GM15510 (cell line): ENCODE measurements at regions not wholly inside any gene's neighbourhood (a gene's known extent, or its start where the extent isn't known, plus 50 kb on each side); places are given as distances from the start of the nearest gene placed in this dataset.
A peak's percentile ranks its signal among the peaks of the same experiment; 100 is the strongest.

Source experiments
- POLR2A ChIP-seq: IDR thresholded peaks from 3 replicates; pipeline ENCODE4 v1.6.1; 2011; ENCODE audit warnings: borderline replicate concordance; ENCODE audit not compliant: insufficient read length; ENCODE audit errors: extremely low read depth

DNA sequence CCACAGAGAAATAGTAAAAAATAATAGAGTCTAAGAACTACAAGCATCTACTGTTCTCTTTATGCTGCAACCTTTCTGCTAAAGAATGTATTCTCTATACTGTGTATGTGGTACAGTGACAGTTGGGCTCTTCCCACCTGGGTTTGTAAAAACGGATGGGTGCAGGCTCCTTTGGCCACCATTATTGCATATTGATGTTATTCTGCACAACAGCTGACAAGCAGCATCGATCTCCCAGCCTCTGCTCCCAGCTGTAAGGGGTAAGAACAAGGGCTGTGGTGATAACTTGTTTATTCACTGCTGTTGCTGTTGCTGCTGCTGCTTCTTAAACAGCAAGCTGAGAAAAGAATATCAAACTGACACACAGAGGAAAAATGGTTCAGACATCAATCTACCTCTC, 56.1 kb downstream of the KCNRG start:
- TF ChIP-seq POLR2A = no peak

DNA sequence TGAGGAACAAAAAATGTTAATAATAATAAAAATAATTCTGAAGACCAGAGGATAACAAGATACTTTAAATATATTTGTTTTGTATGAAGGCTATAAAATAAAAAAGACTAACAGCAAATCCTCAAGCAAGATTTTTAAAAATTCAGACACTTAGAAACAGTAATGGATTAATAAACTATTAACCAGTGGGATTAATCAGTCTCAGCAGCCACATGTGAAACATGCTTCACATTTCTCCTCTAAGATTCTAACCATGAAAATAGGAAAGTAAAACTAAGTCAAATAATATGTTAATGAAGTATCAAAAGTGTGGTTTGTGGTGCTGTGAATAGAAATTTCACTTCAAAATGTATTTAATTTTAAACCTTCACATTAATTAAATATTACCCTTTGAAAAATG, 57.4 kb downstream of the KCNRG start:
- TF ChIP-seq POLR2A = no peak

DNA sequence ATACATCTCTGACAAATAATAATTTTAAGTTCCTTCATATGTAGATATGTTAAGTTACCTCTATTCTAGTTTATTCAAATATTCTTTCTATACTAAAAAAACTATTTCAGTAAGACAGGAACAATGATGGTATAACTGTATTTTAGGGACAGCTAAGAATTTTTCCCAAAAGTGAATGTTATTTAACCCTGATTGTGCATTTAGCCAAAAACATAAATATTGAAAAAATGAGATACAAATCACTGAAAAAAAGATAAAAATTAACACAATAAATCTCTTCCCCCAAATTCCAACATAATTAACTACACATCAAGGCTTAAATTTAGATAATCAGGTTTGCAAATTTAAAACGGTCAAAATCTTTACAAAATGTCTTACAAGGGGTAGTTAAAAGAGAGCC, 58.1 kb downstream of the KCNRG start:
- no peak for TF ChIP-seq POLR2A

- no peak for TF ChIP-seq POLR2A
Measured at GRCh38 chr13:50074843-50075242, 59.6 kb downstream of the KCNRG start.

DNA sequence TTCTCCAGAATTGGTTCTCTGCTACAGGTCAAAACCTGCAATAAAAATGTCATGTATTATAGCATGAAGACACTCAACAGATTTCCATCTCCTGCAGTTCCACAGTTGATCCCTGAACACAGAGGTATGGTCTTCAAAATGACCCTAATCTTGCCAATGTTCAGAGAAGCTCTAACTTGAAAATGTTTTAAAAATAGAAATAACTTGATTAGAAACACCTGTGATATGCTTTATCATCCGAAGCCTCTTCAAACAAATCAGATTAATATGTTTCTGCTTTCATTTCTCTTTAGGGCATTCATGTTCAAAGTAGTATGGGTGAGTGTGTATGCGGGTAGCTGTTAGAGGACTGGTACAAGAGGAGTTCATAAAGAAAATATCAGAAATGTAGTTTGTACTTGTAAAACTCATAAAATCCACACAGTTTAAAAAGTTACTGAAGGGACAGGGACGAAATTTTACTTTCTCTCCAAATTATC, 60.4 kb downstream of the KCNRG start:
- no peak for TF ChIP-seq POLR2A

- no peak for TF ChIP-seq POLR2A
Measured at GRCh38 chr13:50077431-50077830, 62.2 kb downstream of the KCNRG start.

- no peak for TF ChIP-seq POLR2A
Measured at GRCh38 chr13:50078231-50078894, 63.1 kb downstream of the KCNRG start.

DNA sequence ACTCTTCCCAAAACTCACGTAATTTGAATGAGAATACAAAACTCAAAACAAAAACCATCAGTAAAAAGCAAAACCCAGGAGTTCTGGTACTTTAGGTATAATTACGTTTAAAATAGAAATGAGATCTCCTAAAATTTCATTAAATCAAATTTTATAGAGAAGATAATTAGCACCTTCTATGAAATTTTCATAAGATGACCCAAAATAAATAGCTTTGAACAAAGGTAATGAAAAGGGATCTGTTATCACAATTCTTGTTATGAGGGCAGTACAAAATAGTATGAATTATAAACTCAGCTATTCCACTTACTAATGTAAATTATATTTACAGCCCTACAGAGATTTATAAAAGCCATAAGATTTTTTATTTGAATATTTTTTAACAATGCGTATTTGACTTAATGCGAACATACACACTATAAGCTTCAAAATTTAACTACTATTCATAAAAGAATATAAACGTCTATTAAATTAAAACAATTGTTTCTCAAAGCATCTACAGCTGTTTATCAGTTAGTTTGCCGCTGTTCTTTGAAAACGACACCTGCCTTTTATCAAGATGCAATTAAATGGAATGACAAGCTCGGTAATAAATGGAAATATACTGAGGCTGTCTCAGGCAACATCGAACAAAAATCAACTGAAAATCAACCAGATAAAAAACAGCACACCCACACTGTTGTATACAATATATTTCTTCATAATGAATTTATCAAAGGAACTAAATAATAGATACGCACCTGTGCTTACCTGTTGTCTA, 63.8 kb downstream of the KCNRG start:
- no peak for TF ChIP-seq POLR2A

DNA sequence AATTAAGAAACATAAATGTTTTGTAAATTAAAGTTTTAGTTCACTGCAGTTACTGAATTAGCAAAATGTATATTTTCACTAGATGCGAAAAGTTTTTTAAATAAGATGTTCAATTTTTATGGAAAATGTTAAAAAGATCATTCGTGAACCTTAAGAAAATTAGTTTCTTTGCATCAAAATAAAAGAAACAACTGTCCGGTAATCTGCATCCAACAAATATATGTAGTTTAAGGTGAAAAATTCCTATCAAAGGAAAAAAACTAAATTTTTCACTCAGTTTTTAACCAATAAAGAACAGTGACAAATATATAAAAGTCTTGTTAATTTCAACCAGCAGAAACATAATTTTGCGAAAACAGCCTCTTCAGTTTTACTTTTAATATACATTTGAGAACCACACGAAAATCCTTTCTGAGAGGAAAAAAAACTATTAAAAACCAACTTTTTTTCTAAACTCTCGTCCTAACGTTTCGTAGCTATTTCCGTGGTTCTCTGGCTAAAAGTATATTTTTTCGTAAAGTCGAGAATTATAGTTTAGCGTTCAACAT, 64.5 kb downstream of the KCNRG start:
- TF ChIP-seq POLR2A = no peak

GRCh38 chr13:50080203-50080910, 65.1 kb downstream of the KCNRG start:
- no peak for TF ChIP-seq POLR2A

DNA sequence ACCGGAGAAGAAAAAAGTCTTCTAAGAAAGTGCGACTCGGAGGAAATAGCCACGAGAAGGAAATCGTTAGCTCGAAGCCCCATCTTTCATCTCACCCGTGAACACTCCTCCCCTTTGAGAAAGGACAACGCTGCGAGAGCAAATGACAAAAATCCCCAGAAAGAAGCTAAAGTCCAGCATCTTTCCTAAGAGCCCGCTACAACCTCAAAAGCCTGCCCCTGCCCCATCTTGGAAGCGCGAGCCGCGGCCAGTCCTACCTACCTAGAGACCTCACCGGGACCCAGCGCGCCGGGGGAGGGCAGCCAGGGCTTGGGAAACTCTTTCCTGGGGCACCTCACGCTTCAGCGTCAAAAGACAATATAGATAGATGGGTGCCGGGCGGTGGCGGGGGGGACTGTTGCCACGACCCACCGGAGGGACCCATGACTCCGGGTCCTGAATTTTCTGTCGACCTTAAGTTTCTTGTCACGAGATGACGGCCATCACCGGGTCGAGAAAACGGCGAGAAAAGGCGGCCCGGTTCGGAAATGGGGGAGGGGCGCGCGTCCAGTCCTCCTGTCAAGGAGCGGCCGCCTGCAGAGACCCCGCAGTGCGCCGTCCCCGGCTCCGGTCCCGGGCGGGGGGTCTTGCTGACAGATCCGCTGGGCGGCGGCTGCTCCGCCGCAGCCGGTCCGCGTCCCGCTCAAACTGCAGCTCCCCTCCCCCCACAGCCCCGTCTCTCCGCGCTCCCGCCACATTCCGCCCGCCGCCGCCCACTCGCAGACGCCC, 65.9 kb downstream of the KCNRG start:
- TF ChIP-seq POLR2A = no peak

DNA sequence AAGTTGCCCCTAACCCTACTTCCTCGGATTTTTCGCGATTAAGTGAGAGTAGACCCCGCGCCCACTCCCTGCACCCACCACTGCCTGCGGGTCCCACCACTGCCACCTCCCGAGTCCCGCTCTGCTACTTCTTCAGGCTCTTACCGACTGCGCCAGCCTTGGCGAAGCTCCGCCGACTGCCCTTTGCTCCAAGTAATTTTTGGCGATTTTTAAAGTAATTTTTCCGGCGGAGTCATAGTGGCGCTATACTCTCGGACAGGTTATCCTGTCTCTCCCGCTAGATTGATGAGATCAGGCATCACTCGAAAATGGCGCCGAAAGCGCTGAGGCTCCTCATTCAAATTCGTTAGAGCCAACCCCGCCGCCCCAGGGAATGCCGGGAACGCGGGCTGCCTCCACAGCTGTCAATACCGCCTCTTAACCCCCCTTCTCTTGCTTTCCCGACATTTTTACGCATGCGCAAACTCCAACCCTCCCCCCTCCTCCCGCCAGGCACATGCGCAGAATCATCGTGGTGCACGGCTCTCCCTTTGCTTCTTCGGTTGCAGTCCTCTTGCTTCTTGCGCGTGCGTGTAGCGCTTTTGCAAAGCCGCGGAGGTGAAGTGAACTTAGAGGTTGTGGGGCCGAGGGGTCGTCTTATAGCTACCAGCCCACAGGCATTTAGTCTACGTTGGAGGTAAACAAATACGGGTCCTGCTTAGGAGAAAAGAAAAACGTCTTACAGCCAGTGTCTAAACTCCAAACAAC, 66.6 kb downstream of the KCNRG start:
- peak; percentile 59 for TF ChIP-seq POLR2A

DNA sequence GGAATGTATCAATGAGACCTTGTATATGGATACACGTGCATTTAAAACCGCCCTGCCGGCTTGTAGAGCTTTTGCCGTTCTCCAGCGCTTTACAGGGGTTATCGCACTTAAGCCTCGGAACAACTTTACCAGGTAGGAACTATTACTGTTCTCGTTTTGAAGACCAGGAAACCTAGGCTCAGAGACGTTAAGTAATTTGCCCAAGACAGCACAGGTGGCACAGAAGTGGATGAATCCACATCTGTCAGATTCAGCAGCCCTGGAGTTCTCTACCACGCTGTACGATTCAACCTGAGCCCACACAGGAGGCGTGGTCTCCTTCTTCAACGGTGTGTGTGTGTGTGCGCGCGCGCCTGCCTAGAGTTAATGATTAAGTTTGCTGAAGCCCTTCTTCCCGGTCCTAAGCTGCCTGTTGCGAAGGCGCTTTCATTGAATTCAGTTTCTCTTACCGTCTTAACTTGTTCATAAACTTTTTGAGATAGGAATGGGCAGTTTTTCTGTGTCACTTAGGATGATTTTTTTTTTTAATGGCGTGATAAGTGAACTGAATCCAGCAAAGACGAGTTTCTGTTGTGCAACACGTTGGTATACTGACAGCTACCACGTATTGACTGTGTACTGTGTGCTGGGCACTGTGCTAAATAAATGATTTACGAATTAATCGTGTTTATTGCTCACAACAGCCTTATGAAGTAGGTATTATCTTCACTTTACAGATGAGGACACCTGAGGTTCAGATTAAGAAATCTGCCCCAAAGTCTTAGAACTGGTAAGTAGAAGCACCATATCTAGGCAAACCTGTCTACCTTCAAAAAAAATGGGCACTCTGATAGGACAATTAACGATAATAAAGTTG, 67.4 kb downstream of the KCNRG start:
- TF ChIP-seq POLR2A = peak; percentile 38
